Tibial nerve (tissue), 4 donors: ENCODE measurements at regions not wholly inside any gene's neighbourhood (a gene's known extent, or its start where the extent isn't known, plus 50 kb on each side); places are given as distances from the start of the nearest gene placed in this dataset.

ENCODE experiments used
- DNase-seq, 2 donors: peaks; one replicate each; pipeline ENCODE4 v3.0.0-alpha.2; 2019; ENCODE audit warnings: low spot score in 2 of 2
- H3K27ac ChIP-seq, 4 donors: fragments of 200-600 bp; sonication (generic) in 3 of 4; one replicate each; pipeline ENCODE4 v1.5.1; 2017 to 2019; ENCODE audit warnings: mild to moderate bottlenecking in 1 of 4
- H3K27me3 ChIP-seq, 2 donors: fragments of 200-600 bp; sonication (generic) in 1 of 2; one replicate each; pipeline versions ENCODE4 v1.5.1 to v1.6.0; 2017 to 2019
- H3K36me3 ChIP-seq, 3 donors: fragments of 200-600 bp; sonication (generic); one replicate each; pipeline ENCODE4 v1.5.1; 2018 to 2019
- H3K4me1 ChIP-seq, 4 donors: fragments of 200-600 bp; sonication (generic) in 3 of 4; one replicate each; pipeline ENCODE4 v1.5.1; 2017 to 2019
- H3K4me3 ChIP-seq, 4 donors: fragments of 200-600 bp; sonication (generic) in 3 of 4; one replicate each; pipeline ENCODE4 v1.5.1; 2017 to 2019; ENCODE audit warnings: mild to moderate bottlenecking in 1 of 4, moderate library complexity in 1 of 4
- H3K9me3 ChIP-seq, 4 donors: fragments of 200-600 bp; sonication (generic) in 3 of 4; one replicate each; pipeline ENCODE4 v1.5.1; 2017 to 2019
- EP300 ChIP-seq, 2 donors: sonication (generic); formaldehyde crosslinking; IDR thresholded peaks; one replicate each; pipeline ENCODE4 v1.6.1; 2017; ENCODE audit warnings: antibody characterized with exemption in 2 of 2, mild to moderate bottlenecking in 1 of 2
- POLR2A ChIP-seq, 2 donors: fragments of 450-650 bp; IDR thresholded peaks; one replicate each; pipeline ENCODE4 v1.6.1; 2017; ENCODE audit warnings: antibody characterized with exemption in 2 of 2, mild to moderate bottlenecking in 2 of 2, moderate library complexity in 2 of 2
- WGBS, 2 donors: methylation state at CpG; one replicate each; pipeline ENCODE4 v1.1.5; 2018; 5-methylcytosine and 5-hydroxymethylcytosine counted together
- TF ChIP-seq, protein P1 (sequence below), 5 experiments: fragments of 200-600 bp in 3 of 5; fragments of 450-650 bp in 2 of 5; sonication (generic) in 3 of 5; IDR thresholded peaks; one replicate each; pipeline ENCODE4 v1.5.1; 2016 to 2019; ENCODE audit warnings: antibody characterized with exemption in 5 of 5, mild to moderate bottlenecking in 3 of 5, moderate library complexity in 2 of 5

DNA sequence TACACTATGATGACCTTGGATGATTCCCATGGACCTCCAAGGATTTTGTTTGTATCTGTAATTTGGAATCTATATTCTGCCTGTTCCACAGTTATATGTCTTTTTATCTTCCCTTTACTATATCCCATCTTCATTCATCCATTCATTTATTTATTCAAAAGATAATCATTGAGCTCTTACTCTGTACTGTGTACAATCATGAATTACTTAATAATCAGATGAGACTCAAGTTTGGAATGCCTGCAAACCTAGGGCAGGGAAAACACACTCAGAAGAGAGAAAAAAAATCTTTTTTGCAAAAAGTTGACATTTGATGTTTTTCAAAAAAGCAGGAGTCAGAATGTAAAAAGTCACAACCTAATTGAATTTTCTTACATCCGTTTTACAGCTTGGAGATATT, 170.2 kb upstream of the GNAI1 start:
- Histone ChIP-seq H3K36me3 (no peaks in the 10 kb centered on the region), H3K9me3 (no peaks in the 10 kb centered on the region), H3K27me3 (no peaks in the 10 kb centered on the region), H3K27ac (no peak overlapping the region), H3K4me1 (no peaks in the 10 kb centered on the region), H3K4me3 (no peak overlapping the region)
- no peak for DNase-seq
- 70 to 75% methylated on average over 1 of the region's 1 CpG for WGBS, 2 donors
- no peak for TF ChIP-seq POLR2A (IDR thresholded peaks at IDR 0.05)
- no peak for TF ChIP-seq EP300 (IDR thresholded peaks at IDR 0.05)
- TF ChIP-seq, protein P1, sequence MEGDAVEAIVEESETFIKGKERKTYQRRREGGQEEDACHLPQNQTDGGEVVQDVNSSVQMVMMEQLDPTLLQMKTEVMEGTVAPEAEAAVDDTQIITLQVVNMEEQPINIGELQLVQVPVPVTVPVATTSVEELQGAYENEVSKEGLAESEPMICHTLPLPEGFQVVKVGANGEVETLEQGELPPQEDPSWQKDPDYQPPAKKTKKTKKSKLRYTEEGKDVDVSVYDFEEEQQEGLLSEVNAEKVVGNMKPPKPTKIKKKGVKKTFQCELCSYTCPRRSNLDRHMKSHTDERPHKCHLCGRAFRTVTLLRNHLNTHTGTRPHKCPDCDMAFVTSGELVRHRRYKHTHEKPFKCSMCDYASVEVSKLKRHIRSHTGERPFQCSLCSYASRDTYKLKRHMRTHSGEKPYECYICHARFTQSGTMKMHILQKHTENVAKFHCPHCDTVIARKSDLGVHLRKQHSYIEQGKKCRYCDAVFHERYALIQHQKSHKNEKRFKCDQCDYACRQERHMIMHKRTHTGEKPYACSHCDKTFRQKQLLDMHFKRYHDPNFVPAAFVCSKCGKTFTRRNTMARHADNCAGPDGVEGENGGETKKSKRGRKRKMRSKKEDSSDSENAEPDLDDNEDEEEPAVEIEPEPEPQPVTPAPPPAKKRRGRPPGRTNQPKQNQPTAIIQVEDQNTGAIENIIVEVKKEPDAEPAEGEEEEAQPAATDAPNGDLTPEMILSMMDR (IDR thresholded peaks at IDR 0.05), result no peak

DNA sequence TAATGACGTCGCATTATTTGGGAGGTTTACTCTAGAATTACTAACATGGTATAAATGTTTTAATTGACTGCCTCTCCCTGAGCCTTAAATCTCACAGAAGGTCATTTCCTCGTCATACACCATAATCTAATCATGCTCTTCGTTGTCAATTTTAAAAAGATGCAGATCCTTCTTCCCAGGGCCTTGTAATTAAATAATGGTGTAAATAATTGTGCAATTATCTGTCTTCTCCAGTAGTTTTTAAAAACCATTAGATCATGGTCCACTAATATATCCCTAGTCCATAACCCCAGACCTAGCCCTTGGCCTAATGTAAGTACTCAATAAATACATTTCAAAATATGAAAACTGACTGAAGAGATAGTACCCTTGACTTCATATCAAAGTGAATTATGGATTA, 181.5 kb upstream of the GNAI1 start:
- DNase-seq, result no peak
- no peak overlapping the region for H3K27ac ChIP-seq
- no peaks in the 10 kb centered on the region for H3K27me3 ChIP-seq
- no peak overlapping the region for H3K4me3 ChIP-seq
- WGBS, 2 donors, result 83 to 95% methylated on average over 4 of the region's 4 CpGs
- TF ChIP-seq, protein P1 (IDR thresholded peaks at IDR 0.05), result no peak
- TF ChIP-seq POLR2A (IDR thresholded peaks at IDR 0.05) (no peak), EP300 (IDR thresholded peaks at IDR 0.05) (no peak)
- no peaks in the 10 kb centered on the region for H3K9me3 ChIP-seq
- H3K36me3 ChIP-seq, result no peaks in the 10 kb centered on the region
- no peaks in the 10 kb centered on the region for H3K4me1 ChIP-seq

DNA sequence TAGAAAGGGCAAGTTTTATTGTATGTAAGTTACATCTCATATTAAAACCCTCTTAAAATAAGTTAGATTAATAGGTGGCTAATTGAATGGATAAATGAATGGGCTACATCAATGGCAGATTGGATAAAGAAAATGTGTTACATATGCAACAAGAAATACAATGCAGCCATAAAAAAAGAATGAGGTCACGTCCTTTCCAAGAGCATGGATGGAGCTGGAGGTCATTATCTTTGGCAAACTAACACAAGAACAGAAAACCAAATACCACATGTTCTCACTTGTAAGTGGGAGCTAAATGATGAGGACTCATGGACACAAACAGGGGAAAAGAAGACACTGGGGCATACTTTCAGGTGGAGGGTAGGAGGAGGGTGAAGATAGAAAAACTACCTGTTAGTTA, 182.2 kb upstream of the GNAI1 start:
- no peaks in the 10 kb centered on the region for H3K9me3 ChIP-seq
- DNase-seq, result no peak
- no peaks in the 10 kb centered on the region for H3K27me3 ChIP-seq
- no peaks in the 10 kb centered on the region for H3K36me3 ChIP-seq
- TF ChIP-seq, protein P1 (IDR thresholded peaks at IDR 0.05), result no peak
- TF ChIP-seq POLR2A (IDR thresholded peaks at IDR 0.05), result no peak
- no peak for TF ChIP-seq EP300 (IDR thresholded peaks at IDR 0.05)
- 74 to 78% methylated on average over 1 of the region's 1 CpG for WGBS, 2 donors
- H3K4me1 ChIP-seq, result no peaks in the 10 kb centered on the region
- H3K4me3 ChIP-seq, result no peak overlapping the region
- no peak overlapping the region for H3K27ac ChIP-seq

DNA sequence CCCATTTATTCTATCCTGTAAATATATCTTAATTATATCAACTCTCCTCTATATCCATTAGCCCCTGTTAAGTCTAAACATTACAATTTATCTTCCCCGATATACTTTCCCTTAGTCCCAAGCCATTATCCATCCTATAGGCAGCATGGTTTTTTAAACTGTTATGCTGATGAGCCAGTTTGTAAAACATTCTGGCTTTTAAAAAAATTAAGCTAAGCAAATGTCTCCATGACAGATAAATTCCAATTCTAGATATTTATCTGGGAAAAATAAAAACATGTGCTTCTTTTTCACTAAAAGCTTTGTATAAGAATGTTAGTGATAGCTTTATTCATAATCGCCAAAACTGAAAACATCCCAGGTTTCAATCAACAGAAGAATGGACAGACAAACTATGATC, 183.2 kb upstream of the GNAI1 start:
- Histone ChIP-seq H3K4me1 (no peaks in the 10 kb centered on the region), H3K9me3 (peaks cover 0 to 7% (median 0%) of the 10 kb centered on the region in 4 donors), H3K36me3 (no peaks in the 10 kb centered on the region), H3K4me3 (no peak overlapping the region), H3K27me3 (no peaks in the 10 kb centered on the region), H3K27ac (no peak overlapping the region)
- WGBS, 2 donors, result 95 to 97% methylated on average over 2 of the region's 2 CpGs
- DNase-seq, result no peak
- TF ChIP-seq, protein P1 (IDR thresholded peaks at IDR 0.05), result no peak
- TF ChIP-seq POLR2A (IDR thresholded peaks at IDR 0.05) (no peak), EP300 (IDR thresholded peaks at IDR 0.05) (no peak)

DNA sequence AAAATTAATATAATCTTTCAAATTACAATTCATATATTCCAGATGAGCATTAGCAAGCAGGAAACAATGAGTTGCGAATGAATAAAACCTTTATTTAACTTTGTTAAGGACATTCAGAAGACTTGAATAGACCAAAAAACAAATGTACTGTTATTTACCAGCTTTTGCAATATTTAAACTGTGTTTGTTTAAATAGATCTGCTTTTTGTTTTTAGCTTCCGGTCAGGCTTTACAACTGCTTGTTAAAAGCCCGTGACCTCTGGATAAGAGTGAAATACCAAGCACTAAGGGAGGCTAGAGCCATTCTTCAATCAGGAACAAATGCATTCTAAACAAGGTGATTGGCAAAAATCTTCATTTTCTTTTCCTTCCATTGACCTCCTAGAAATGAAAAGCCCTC, 184.9 kb upstream of the GNAI1 start:
- no peaks in the 10 kb centered on the region for H3K4me1 ChIP-seq
- 43 to 58% methylated on average over 3 of the region's 3 CpGs for WGBS, 2 donors
- DNase-seq, result no peak
- H3K9me3 ChIP-seq, result peaks cover 0 to 15% (median 0%) of the 10 kb centered on the region in 4 donors
- TF ChIP-seq, protein P1 (IDR thresholded peaks at IDR 0.05), result no peak
- TF ChIP-seq POLR2A (IDR thresholded peaks at IDR 0.05), result no peak
- TF ChIP-seq EP300 (IDR thresholded peaks at IDR 0.05), result no peak
- H3K4me3 ChIP-seq, result no peak overlapping the region
- no peak overlapping the region for H3K27ac ChIP-seq
- no peaks in the 10 kb centered on the region for H3K27me3 ChIP-seq
- no peaks in the 10 kb centered on the region for H3K36me3 ChIP-seq
